GM21619 (cell line): ENCODE measurements at regions not wholly inside any gene's neighbourhood (a gene's known extent, or its start where the extent isn't known, plus 50 kb on each side); places are given as distances from the start of the nearest gene placed in this dataset.
"Not testable (repeated sequence)": the region's sequence is repeated elsewhere in the genome, so short reads cannot be mapped to it uniquely, and the experiment has no call there.

Experiments used
- ATAC-seq: cut with Tn5 transposase; IDR thresholded peaks from one replicate; pipeline ENCODE4 v1.9.1; 2021; ENCODE audit not compliant: unreplicated experiment

- no peak for ATAC-seq
Measured at GRCh38 chr18:2146754-2147153, 424.6 kb downstream of the METTL4 start.

GRCh38 chr18:2147476-2148230 lies 423.7 kb downstream of the METTL4 start:
- ATAC-seq: no peak

GRCh38 chr18:2148823-2149222 lies 422.5 kb downstream of the METTL4 start:
- no peak for ATAC-seq

- ATAC-seq: no peak
Measured at GRCh38 chr18:2150566-2150965, 420.7 kb downstream of the METTL4 start.

GRCh38 chr18:2154278-2154677 lies 417.0 kb downstream of the METTL4 start:
- no peak for ATAC-seq

GRCh38 chr18:2164644-2165550 lies 406.4 kb downstream of the METTL4 start:
- ATAC-seq: no peak

- ATAC-seq: not testable (repeated sequence)
Measured at GRCh38 chr18:2166876-2167275, 404.4 kb downstream of the METTL4 start.

- ATAC-seq: no peak
Measured at GRCh38 chr18:2168022-2168421, 403.3 kb downstream of the METTL4 start.

- no peak for ATAC-seq
Measured at GRCh38 chr18:2169656-2170055, 401.6 kb downstream of the METTL4 start.

GRCh38 chr18:2171840-2172625 lies 399.3 kb downstream of the METTL4 start:
- no peak for ATAC-seq

GRCh38 chr18:2172881-2173280 lies 398.4 kb downstream of the METTL4 start:
- ATAC-seq: no peak

- ATAC-seq: no peak
Measured at GRCh38 chr18:2173486-2173885, 397.8 kb downstream of the METTL4 start.

GRCh38 chr18:2178036-2178435 lies 393.3 kb downstream of the METTL4 start:
- ATAC-seq: no peak

- no peak for ATAC-seq
Measured at GRCh38 chr18:2179498-2180183, 391.7 kb downstream of the METTL4 start.

- no peak for ATAC-seq
Measured at GRCh38 chr18:2180586-2180985, 390.7 kb downstream of the METTL4 start.

- no peak for ATAC-seq
Measured at GRCh38 chr18:2183432-2183831, 387.9 kb downstream of the METTL4 start.

GRCh38 chr18:2186967-2187366 lies 384.3 kb downstream of the METTL4 start:
- ATAC-seq: no peak

GRCh38 chr18:2188258-2188657 lies 383.0 kb downstream of the METTL4 start:
- no peak for ATAC-seq

- no peak for ATAC-seq
Measured at GRCh38 chr18:2191180-2191790, 380.0 kb downstream of the METTL4 start.

GRCh38 chr18:2192562-2192961 lies 378.7 kb downstream of the METTL4 start:
- ATAC-seq: no peak
